Peyer's patch (tissue), 4 donors: ENCODE measurements at regions not wholly inside any gene's neighbourhood (a gene's known extent, or its start where the extent isn't known, plus 50 kb on each side); places are given as distances from the start of the nearest gene placed in this dataset.
A peak's percentile ranks its signal among the peaks of the same experiment; 100 is the strongest.
"Not testable (repeated sequence)": the region's sequence is repeated elsewhere in the genome, so short reads cannot be mapped to it uniquely, and the experiment has no call there.

Experiments used
- DNase-seq, 3 donors: peaks; one replicate each; pipeline ENCODE4 v3.0.0-alpha.2; 2017 to 2019
- H3K27ac ChIP-seq, 4 donors: fragments of 200-600 bp; sonication (generic); one replicate each; pipeline ENCODE4 v1.5.1; 2016 to 2019
- H3K27me3 ChIP-seq, 2 donors: fragments of 200-600 bp; sonication (generic); one replicate each; pipeline ENCODE4 v1.5.1; 2019
- H3K36me3 ChIP-seq, 3 donors: fragments of 200-600 bp; sonication (generic); one replicate each; pipeline ENCODE4 v1.5.1; 2016 to 2019
- H3K4me1 ChIP-seq, 4 donors: fragments of 200-600 bp; sonication (generic); one replicate each; pipeline ENCODE4 v1.5.1; 2016 to 2019
- H3K4me3 ChIP-seq, 4 donors: fragments of 200-600 bp; sonication (generic); 1 replicate in 3 of 4; 2 replicates in 1 of 4; pipeline ENCODE4 v1.5.1; 2016 to 2019; ENCODE audit warnings: mild to moderate bottlenecking in 1 of 4
- H3K9me3 ChIP-seq, 4 donors: fragments of 200-600 bp; sonication (generic); one replicate each; pipeline ENCODE4 v1.5.1; 2016 to 2019; ENCODE audit warnings: mild to moderate bottlenecking in 1 of 4
- CTCF ChIP-seq, 6 experiments: fragments of 450-650 bp in 4 of 6; fragments of 200-600 bp in 2 of 6; sonication (generic) in 1 of 6; IDR thresholded peaks; one replicate each; pipeline ENCODE4 v1.5.1; 2017 to 2019; ENCODE audit warnings: antibody characterized with exemption in 6 of 6, mild to moderate bottlenecking in 3 of 6, moderate library complexity in 1 of 6
- POLR2A ChIP-seq, 2 donors: fragments of 450-650 bp; IDR thresholded peaks; one replicate each; pipeline ENCODE4 v1.5.1; 2017; ENCODE audit warnings: antibody characterized with exemption in 2 of 2, mild to moderate bottlenecking in 2 of 2, moderate library complexity in 2 of 2

DNA sequence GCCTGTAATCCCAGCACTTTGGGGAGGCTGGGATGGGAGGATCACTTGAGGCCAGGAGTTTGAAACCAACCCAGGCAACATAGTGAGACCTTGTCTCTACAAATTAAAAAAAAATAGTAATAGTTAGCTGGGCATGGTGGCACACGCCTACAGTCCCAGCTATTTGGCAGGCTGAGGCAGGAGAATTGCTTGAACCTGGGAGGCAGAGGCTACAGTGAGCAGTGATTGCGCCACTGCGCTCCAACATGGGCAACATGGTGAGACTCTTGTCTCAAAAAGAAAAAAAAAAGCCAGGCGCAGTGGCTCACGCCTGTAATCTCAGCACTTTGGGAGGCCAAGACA, 56.9 kb upstream of the MRTFB start:
- Histone ChIP-seq H3K27me3 (no peaks in the 10 kb centered on the region), H3K4me1 (peaks cover 0 to 4% (median 0%) of the 10 kb centered on the region in 4 donors), H3K27ac (peak overlapping the region; percentile 6 to 71 (median 48)), H3K9me3 (no peaks in the 10 kb centered on the region), H3K4me3 (no peak overlapping the region), H3K36me3 (no peaks in the 10 kb centered on the region)
- TF ChIP-seq CTCF (IDR thresholded peaks at IDR 0.05) (no peak), POLR2A (IDR thresholded peaks at IDR 0.05) (no peak)
- no peak for DNase-seq

DNA sequence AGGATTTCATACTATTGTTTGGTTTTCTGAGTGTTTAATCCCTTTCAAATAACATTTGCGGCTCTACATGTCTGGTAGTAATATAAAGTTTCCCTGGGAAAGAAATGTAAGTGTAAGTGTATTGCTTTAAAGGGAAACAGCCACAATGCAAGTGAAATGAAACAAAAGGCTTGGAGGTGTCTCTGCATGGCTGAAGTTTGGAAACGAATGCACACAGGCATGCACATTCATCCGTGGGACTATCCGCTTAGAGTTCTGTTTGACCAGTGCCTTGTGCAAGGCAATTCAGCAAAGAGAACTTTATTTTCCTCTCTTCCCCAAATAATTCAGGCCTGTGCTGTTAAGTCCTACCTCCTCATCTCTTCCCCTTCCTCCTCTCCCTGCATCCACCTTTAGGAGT, 56.1 kb upstream of the MRTFB start:
- H3K4me1 ChIP-seq, result peaks cover 0 to 4% (median 0%) of the 10 kb centered on the region in 4 donors
- no peaks in the 10 kb centered on the region for H3K36me3 ChIP-seq
- no peaks in the 10 kb centered on the region for H3K27me3 ChIP-seq
- H3K4me3 ChIP-seq, result no peak overlapping the region
- no peaks in the 10 kb centered on the region for H3K9me3 ChIP-seq
- H3K27ac ChIP-seq, result peak overlapping the region in 3 of 4 donors; percentile 25 to 74 (median 71)
- TF ChIP-seq POLR2A (IDR thresholded peaks at IDR 0.05), result no peak
- no peak for TF ChIP-seq CTCF (IDR thresholded peaks at IDR 0.05)
- no peak for DNase-seq

DNA sequence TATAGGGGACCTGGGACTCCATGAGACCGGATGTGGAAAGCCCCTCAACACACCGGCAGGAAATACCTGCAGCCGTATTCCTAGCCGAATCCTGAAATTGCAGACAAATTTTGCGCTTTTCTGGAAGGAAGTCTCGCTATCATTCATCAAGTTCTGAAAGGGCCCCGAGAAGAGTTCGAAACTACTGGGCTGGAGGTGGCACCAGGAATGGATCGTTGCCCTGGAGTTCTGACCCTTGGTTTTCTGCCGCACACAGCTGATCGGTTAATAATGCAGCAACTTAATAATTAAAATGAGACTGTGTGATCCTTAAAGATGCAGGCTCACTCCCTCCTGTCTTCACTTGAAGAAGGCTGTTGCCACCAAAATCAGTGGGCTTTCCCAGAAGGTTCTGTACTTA, 55.7 kb upstream of the MRTFB start:
- peak overlapping the region in 1 of 4 donors; percentile 17 for H3K4me3 ChIP-seq
- no peak for TF ChIP-seq CTCF (IDR thresholded peaks at IDR 0.05)
- TF ChIP-seq POLR2A (IDR thresholded peaks at IDR 0.05), result no peak
- H3K36me3 ChIP-seq, result no peaks in the 10 kb centered on the region
- no peaks in the 10 kb centered on the region for H3K9me3 ChIP-seq
- DNase-seq, result no peak
- H3K27me3 ChIP-seq, result no peaks in the 10 kb centered on the region
- H3K4me1 ChIP-seq, result peaks cover 0 to 4% (median 0%) of the 10 kb centered on the region in 4 donors
- H3K27ac ChIP-seq, result peak overlapping the region in 3 of 4 donors; percentile 25 to 74 (median 71)

DNA sequence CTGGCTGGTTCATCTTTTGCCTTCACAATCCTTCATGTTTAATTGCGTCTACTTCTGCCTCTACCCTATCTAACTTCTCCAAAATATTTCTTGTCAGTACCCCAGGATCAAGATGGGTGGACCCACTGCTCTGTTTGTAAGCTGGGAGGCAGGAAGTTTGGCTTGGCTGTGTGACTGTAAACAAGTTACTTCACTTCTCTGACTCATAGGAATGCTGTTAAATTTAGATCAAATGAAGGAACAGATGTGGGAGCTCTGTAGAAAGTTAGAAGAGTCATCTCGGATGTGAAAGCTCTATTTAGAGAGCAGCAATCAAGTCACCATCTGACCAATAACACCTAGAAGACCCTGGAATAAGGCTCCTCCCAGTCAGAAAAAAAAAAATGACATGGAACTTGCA, 55.2 kb upstream of the MRTFB start:
- H3K36me3 ChIP-seq, result no peaks in the 10 kb centered on the region
- H3K27me3 ChIP-seq, result no peaks in the 10 kb centered on the region
- TF ChIP-seq POLR2A (IDR thresholded peaks at IDR 0.05), result no peak
- no peak for TF ChIP-seq CTCF (IDR thresholded peaks at IDR 0.05)
- H3K4me1 ChIP-seq, result peaks cover 0 to 4% (median 0%) of the 10 kb centered on the region in 4 donors
- peak overlapping the region in 1 of 4 donors; percentile 17 for H3K4me3 ChIP-seq
- no peaks in the 10 kb centered on the region for H3K9me3 ChIP-seq
- DNase-seq, result no peak
- peak overlapping the region in 3 of 4 donors; percentile 25 to 74 (median 71) for H3K27ac ChIP-seq

- peak overlapping the region in 2 of 4 donors; percentile 22 to 74 for H3K27ac ChIP-seq
- not testable (repeated sequence) for H3K36me3 ChIP-seq, H3K9me3 ChIP-seq, H3K4me1 ChIP-seq, DNase-seq, H3K4me3 ChIP-seq, H3K27me3 ChIP-seq
Observed at GRCh38 chr16:14016362-14016761, 54.8 kb upstream of the MRTFB start.

GRCh38 chr16:14017886-14018285, 53.2 kb upstream of the MRTFB start:
- TF ChIP-seq POLR2A (IDR thresholded peaks at IDR 0.05) (no peak), CTCF (IDR thresholded peaks at IDR 0.05) (no peak)
- Histone ChIP-seq H3K27ac (no peak overlapping the region), H3K36me3 (no peaks in the 10 kb centered on the region), H3K9me3 (no peaks in the 10 kb centered on the region), H3K4me3 (no peak overlapping the region), H3K27me3 (no peaks in the 10 kb centered on the region), H3K4me1 (peaks cover 0 to 4% (median 0%) of the 10 kb centered on the region in 4 donors)
- DNase-seq, result no peak
